Right lobe of liver (tissue), 6 donors: ENCODE measurements at regions not wholly inside any gene's neighbourhood (a gene's known extent, or its start where the extent isn't known, plus 50 kb on each side); places are given as distances from the start of the nearest gene placed in this dataset.
A peak's percentile ranks its signal among the peaks of the same experiment; 100 is the strongest.

Source experiments
- ATAC-seq, 4 donors: fragments of 200-7000 bp; cut with Tn5 transposase; one replicate each; pipeline ENCODE4 v1.9.1; 2020; ENCODE audit warnings: mild to moderate bottlenecking in 4 of 4, moderate library complexity in 4 of 4
- DNase-seq, 3 donors: peaks; one replicate each; pipeline ENCODE4 v3.0.0-alpha.2; 2020
- H3K27ac ChIP-seq, 3 donors: fragments of 200-600 bp; one replicate each; pipeline ENCODE4 v1.8.0; 2022
- H3K27me3 ChIP-seq, 2 donors: fragments of 200-600 bp; one replicate each; pipeline ENCODE4 v1.8.0; 2022
- H3K36me3 ChIP-seq, 4 donors: fragments of 200-600 bp; sonication (generic) in 1 of 4; one replicate each; pipeline versions ENCODE4 v1.5.1 to v1.8.0; 2017 to 2022; ENCODE audit warnings: control low read depth in 1 of 4
- H3K4me1 ChIP-seq, 4 donors: fragments of 200-600 bp; sonication (generic) in 1 of 4; one replicate each; pipeline versions ENCODE4 v1.5.1 to v1.8.0; 2017 to 2022; ENCODE audit warnings: control low read depth in 1 of 4
- H3K4me3 ChIP-seq, 3 donors: fragments of 200-600 bp; one replicate each; pipeline ENCODE4 v1.8.0; 2022
- H3K9me3 ChIP-seq, 4 donors: fragments of 200-600 bp; sonication (generic) in 1 of 4; one replicate each; pipeline versions ENCODE4 v1.5.1 to v1.8.0; 2017 to 2022; ENCODE audit warnings: control low read depth in 1 of 4
- CTCF ChIP-seq, 4 donors: fragments of 200-600 bp in 3 of 4; fragments of 450-650 bp in 1 of 4; IDR thresholded peaks; one replicate each; pipeline versions ENCODE4 v1.5.1 to v1.8.0; 2016 to 2022; ENCODE audit warnings: antibody characterized with exemption in 4 of 4, mild to moderate bottlenecking in 2 of 4
- POLR2A ChIP-seq: fragments of 450-650 bp; IDR thresholded peaks from one replicate; pipeline ENCODE4 v1.6.1; 2017; ENCODE audit warnings: antibody characterized with exemption, mild to moderate bottlenecking
- WGBS: methylation state at CpG from one replicate; pipeline ENCODE4 v1.1.6; 2018; ENCODE audit warnings: low coverage, low lambda C conversion rate; ENCODE audit not compliant: insufficient coverage; ENCODE audit errors: missing lambda C conversion rate; 5-methylcytosine and 5-hydroxymethylcytosine counted together
- intact Hi-C, 2 donors: fragments of 100-400 bp; cut with DNase I; formaldehyde crosslinking; loops; one replicate each; pipeline versions ENCODE4 v1.11.2 to v1.14.1; 2022
- donor health status: DM: no; HTN: yes; CAD: no.
- donor health status: DM: no; HTN: no; CAD: no.
- donor health status: DM: no; HTN: no; CAD: no.
- donor health status: DM: no; HTN: yes; CAD: no.
- donor health status: DM: no; HTN: yes; CAD: no.

GRCh38 chr9:89886281-89886700 is 281.5 kb downstream of the GADD45G start:
- intact Hi-C loops, result no loop called here
- 86% methylated on average over 5 of the region's 5 CpGs for WGBS

GRCh38 chr9:89887286-89887685 is 282.5 kb downstream of the GADD45G start:
- H3K27ac ChIP-seq, result no peak overlapping the region
- intact Hi-C loops, result no loop called here
- no peaks in the 10 kb centered on the region for H3K27me3 ChIP-seq
- TF ChIP-seq POLR2A (no peak), CTCF (IDR thresholded peaks at IDR 0.05) (no peak)
- peaks cover 0 to 39% (median 16%) of the 10 kb centered on the region in 4 donors for H3K4me1 ChIP-seq
- H3K4me3 ChIP-seq, result no peak overlapping the region
- no peak for DNase-seq
- WGBS, result 80% methylated on average over 2 of the region's 4 CpGs
- H3K9me3 ChIP-seq, result no peaks in the 10 kb centered on the region
- no peak for ATAC-seq
- no peaks in the 10 kb centered on the region for H3K36me3 ChIP-seq

More at GRCh38 chr9:89886281-89886700, 281.5 kb downstream of the GADD45G start:
- H3K9me3 ChIP-seq, result no peaks in the 10 kb centered on the region
- ATAC-seq (no peak), DNase-seq (no peak)
- H3K27ac ChIP-seq, result no peak overlapping the region
- H3K4me1 ChIP-seq, result peaks cover 0 to 29% (median 11%) of the 10 kb centered on the region in 4 donors
- H3K4me3 ChIP-seq, result no peak overlapping the region
- TF ChIP-seq POLR2A, result no peak
- no peak for TF ChIP-seq CTCF (IDR thresholded peaks at IDR 0.05)
- no peaks in the 10 kb centered on the region for H3K27me3 ChIP-seq
- no peaks in the 10 kb centered on the region for H3K36me3 ChIP-seq

GRCh38 chr9:89888233-89888632 is 283.4 kb downstream of the GADD45G start:
- DNase-seq, result no peak
- Histone ChIP-seq H3K27me3 (no peaks in the 10 kb centered on the region), H3K4me1 (peaks cover 0 to 39% (median 17%) of the 10 kb centered on the region in 4 donors), H3K36me3 (no peaks in the 10 kb centered on the region), H3K4me3 (no peak overlapping the region), H3K27ac (no peak overlapping the region), H3K9me3 (no peaks in the 10 kb centered on the region)
- intact Hi-C loops, result no loop called here
- TF ChIP-seq CTCF (IDR thresholded peaks at IDR 0.05) (no peak), POLR2A (no peak)
- no peak for ATAC-seq
- WGBS, result 100% methylated on average over 1 of the region's 2 CpGs

GRCh38 chr9:89888677-89889076 is 283.9 kb downstream of the GADD45G start:
- 33% methylated on average over 1 of the region's 3 CpGs for WGBS
- no peak for TF ChIP-seq POLR2A
- no peak for TF ChIP-seq CTCF (IDR thresholded peaks at IDR 0.05)
- Histone ChIP-seq H3K27me3 (no peaks in the 10 kb centered on the region), H3K36me3 (no peaks in the 10 kb centered on the region), H3K4me1 (peaks cover 0 to 39% (median 17%) of the 10 kb centered on the region in 4 donors), H3K27ac (no peak overlapping the region), H3K9me3 (no peaks in the 10 kb centered on the region), H3K4me3 (no peak overlapping the region)
- DNase-seq, result peak in 2 of 3 donors; percentile 40 to 74
- peak; percentile 82 to 87 (median 84) for ATAC-seq
- intact Hi-C loops, result no loop called here

GRCh38 chr9:89889865-89890264 is 285.1 kb downstream of the GADD45G start:
- Histone ChIP-seq H3K27ac (no peak overlapping the region), H3K36me3 (no peaks in the 10 kb centered on the region), H3K4me1 (peaks cover 0 to 39% (median 17%) of the 10 kb centered on the region in 4 donors), H3K9me3 (no peaks in the 10 kb centered on the region), H3K27me3 (no peaks in the 10 kb centered on the region), H3K4me3 (no peak overlapping the region)
- ATAC-seq (no peak), DNase-seq (no peak)
- WGBS, result 83% methylated on average over 4 of the region's 5 CpGs
- TF ChIP-seq CTCF (IDR thresholded peaks at IDR 0.05) (no peak), POLR2A (no peak)
- intact Hi-C loops, result no loop called here
